ENCODE measurements at regions not wholly inside any gene's neighbourhood (a gene's known extent, or its start where the extent isn't known, plus 50 kb on each side); places are given as distances from the start of the nearest gene placed in this dataset.

- in situ Hi-C loops (cut with MboI; ENCODE audit: low sequenced_read_pairs, unreplicated experiment): no loop called here
- TF ChIP-seq CTCF (IDR thresholded peaks at IDR 0.05; ENCODE audit: borderline replicate concordance, control extremely low read depth, extremely low read depth, insufficient read depth, missing control alignments): no peak
- no peak for DNase-seq (ENCODE audit: low spot score)
Measured at GRCh38 chr6:71190809-71191208, 97.8 kb upstream of the OGFRL1 start.

- DNase-seq (ENCODE audit: low spot score): no peak
- TF ChIP-seq CTCF (IDR thresholded peaks at IDR 0.05; ENCODE audit: borderline replicate concordance, control extremely low read depth, extremely low read depth, insufficient read depth, missing control alignments): no peak
- in situ Hi-C loops (cut with MboI; ENCODE audit: low sequenced_read_pairs, unreplicated experiment): no loop called here
Measured at GRCh38 chr6:71194724-71195123, 93.9 kb upstream of the OGFRL1 start.

GRCh38 chr6:71197267-71197666, 91.3 kb upstream of the OGFRL1 start:
- in situ Hi-C loops (cut with MboI; ENCODE audit: low sequenced_read_pairs, unreplicated experiment): no loop called here
- no peak for DNase-seq (ENCODE audit: low spot score)
- TF ChIP-seq CTCF (IDR thresholded peaks at IDR 0.05; ENCODE audit: borderline replicate concordance, control extremely low read depth, extremely low read depth, insufficient read depth, missing control alignments): no peak

- TF ChIP-seq CTCF (IDR thresholded peaks at IDR 0.05; ENCODE audit: borderline replicate concordance, control extremely low read depth, extremely low read depth, insufficient read depth, missing control alignments): no peak
- DNase-seq (ENCODE audit: low spot score): no peak
- in situ Hi-C loops (cut with MboI; ENCODE audit: low sequenced_read_pairs, unreplicated experiment): no loop called here
Measured at GRCh38 chr6:71197780-71198179, 90.8 kb upstream of the OGFRL1 start.

GRCh38 chr6:71198908-71199307, 89.7 kb upstream of the OGFRL1 start:
- in situ Hi-C loops (cut with MboI; ENCODE audit: low sequenced_read_pairs, unreplicated experiment): no loop called here
- no peak for TF ChIP-seq CTCF (IDR thresholded peaks at IDR 0.05; ENCODE audit: borderline replicate concordance, control extremely low read depth, extremely low read depth, insufficient read depth, missing control alignments)
- DNase-seq (ENCODE audit: low spot score): no peak

GRCh38 chr6:71199736-71200135, 88.9 kb upstream of the OGFRL1 start:
- in situ Hi-C loops (cut with MboI; ENCODE audit: low sequenced_read_pairs, unreplicated experiment): no loop called here
- no peak for TF ChIP-seq CTCF (IDR thresholded peaks at IDR 0.05; ENCODE audit: borderline replicate concordance, control extremely low read depth, extremely low read depth, insufficient read depth, missing control alignments)
- DNase-seq (ENCODE audit: low spot score): no peak

GRCh38 chr6:71203206-71203605, 85.4 kb upstream of the OGFRL1 start:
- no peak for DNase-seq (ENCODE audit: low spot score)
- no peak for TF ChIP-seq CTCF (IDR thresholded peaks at IDR 0.05; ENCODE audit: borderline replicate concordance, control extremely low read depth, extremely low read depth, insufficient read depth, missing control alignments)
- in situ Hi-C loops (cut with MboI; ENCODE audit: low sequenced_read_pairs, unreplicated experiment): no loop called here

Data from GM13976 (cell line).